ENCODE measurements at regions not wholly inside any gene's neighbourhood (a gene's known extent, or its start where the extent isn't known, plus 50 kb on each side); places are given as distances from the start of the nearest gene placed in this dataset.

GRCh38 chr11:69972351-69972802 lies 105.7 kb upstream of the ANO1 start:
- DNase-seq (ENCODE audit: low read depth), result no peak

- DNase-seq (ENCODE audit: low read depth), result no peak
Observed at GRCh38 chr11:69974528-69974927, 103.6 kb upstream of the ANO1 start.

GRCh38 chr11:69975822-69976221 lies 102.3 kb upstream of the ANO1 start:
- no peak for DNase-seq (ENCODE audit: low read depth)

GRCh38 chr11:69976794-69977193 lies 101.3 kb upstream of the ANO1 start:
- DNase-seq (ENCODE audit: low read depth), result no peak

DNA sequence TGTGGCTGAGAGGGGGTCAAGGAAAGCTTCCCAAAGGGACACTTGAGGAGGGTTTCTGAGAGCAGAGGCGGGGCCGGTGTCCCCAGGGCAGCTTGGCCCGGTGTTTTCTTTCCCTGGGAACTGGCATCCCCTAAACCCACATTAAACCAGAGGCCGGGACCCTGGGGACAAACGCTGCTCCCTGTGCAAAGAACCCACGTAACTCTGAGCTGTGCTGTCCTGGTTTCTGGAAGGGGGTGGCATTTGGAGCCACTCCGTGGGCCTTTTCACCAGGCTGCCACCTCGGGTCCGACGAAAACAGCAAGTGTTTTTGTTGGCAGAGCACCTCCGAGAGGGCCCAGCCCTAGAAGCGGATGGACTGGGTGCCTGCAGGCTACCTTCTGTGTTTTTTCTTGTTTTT lies 100.2 kb upstream of the ANO1 start:
- no peak for DNase-seq (ENCODE audit: low read depth)

DNA sequence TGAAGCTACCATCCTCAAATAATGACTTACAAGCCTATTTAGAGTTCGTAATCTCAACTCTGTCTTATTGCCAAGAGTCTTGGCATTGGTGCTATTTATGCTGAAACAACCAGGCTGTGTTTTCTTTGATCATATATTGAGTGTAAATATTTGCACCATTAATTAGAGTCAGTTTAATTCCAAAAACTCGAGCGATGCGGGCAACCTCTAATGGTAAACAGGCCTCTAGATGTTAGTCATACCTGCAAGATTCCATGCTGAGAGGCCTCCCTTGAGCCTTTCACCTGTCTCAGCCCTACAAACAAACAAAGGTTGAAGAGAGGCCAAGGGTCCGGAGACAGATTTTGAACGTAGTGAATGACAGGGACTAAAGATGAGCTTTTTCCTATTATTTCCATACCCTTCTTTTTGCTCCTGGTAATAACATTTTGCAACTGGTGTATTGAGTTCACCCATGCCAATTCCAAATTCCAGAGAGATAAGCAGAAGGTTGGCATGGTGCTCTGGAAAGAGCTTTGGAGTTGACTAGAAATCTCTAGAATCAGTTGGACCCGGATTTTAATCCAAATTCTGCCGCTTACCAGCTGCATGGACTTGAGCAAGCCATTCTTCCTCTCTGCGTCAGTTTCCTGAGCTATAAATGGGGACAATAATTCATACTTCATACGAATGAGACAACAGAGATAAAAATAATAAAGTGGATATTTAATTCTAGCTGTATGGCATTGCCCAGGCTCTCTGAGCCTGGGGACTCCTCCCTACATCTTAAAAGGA lies 99.1 kb upstream of the ANO1 start:
- no peak for DNase-seq (ENCODE audit: low read depth)

- no peak for DNase-seq (ENCODE audit: low read depth)
Observed at GRCh38 chr11:69979632-69980031, 98.5 kb upstream of the ANO1 start.

DNA sequence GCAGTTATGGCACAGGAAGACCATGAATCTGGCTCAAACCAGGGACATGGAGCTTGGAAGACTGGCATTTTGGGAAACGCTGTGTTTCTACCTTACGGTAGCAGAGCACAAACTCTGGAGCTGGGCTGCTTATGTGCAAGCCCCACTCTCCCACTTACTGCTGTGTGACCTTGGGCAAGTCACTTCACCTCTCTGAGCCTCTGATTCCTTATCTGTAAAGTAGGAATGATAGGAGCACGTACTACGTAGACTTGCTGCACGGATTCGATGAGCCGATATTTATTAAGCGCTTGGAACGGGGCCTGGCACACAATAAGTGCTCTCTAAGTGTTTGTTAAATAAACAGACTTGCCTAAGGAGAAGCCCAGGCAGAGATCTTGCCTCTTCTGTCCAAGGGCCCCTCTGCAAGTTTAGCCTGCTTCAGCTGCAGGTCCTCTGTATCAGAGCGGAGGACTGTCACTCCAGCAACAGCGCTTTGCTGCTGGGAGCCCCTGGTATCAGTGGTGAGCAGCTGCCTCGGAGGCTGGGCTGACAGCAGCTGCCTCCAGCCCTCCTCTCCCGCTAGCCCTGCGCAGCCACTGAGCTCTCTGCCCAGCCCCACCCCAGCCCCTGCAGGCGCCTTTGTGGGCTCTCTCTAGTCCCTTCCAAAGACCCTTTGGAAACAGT lies 96.9 kb upstream of the ANO1 start:
- DNase-seq (ENCODE audit: low read depth), result no peak

DNA sequence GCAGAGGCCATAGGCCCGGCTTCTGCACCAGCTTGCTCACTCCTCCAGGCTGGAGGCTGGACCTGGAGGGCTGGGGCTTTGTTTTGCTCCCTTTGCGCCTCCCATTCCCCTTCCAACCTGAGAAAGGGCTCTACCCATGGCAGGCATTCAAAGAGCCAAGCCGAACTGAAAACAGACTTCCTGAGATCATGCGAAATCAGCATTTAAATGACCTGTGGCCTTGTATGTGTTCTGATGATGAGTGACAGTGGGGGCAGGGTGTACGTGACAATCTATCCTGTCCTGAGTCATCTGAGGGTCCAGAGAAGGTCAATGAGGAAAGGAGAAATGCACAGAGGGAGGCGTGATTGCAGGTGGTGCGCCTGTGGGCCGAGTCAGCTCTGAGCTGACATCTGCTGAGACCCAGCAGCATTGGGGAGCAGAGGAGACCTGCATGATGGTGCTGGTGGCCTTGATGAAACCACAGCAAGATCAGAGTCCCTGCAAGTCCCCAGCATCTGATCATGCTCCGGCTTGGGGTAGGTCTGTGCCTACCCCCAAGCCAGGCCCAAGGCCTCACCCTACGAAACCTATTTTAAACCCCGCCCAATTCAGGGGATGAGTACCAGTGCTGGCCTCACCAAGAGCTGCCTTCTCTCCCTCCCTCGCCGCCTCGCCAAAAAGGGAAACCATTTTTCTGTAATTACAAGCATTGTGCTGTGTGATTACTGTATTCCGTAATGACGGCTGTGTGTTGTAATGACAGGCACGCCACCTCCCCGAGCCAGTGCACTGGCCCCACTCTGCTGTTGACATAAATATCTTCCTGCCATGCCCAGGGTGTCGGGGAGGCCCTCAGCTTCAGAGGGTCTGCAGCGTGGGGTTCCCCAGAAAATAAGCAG lies 95.2 kb upstream of the ANO1 start:
- no peak for DNase-seq (ENCODE audit: low read depth)

GRCh38 chr11:69983571-69983877 lies 94.6 kb upstream of the ANO1 start:
- DNase-seq (ENCODE audit: low read depth), result no peak

DNA sequence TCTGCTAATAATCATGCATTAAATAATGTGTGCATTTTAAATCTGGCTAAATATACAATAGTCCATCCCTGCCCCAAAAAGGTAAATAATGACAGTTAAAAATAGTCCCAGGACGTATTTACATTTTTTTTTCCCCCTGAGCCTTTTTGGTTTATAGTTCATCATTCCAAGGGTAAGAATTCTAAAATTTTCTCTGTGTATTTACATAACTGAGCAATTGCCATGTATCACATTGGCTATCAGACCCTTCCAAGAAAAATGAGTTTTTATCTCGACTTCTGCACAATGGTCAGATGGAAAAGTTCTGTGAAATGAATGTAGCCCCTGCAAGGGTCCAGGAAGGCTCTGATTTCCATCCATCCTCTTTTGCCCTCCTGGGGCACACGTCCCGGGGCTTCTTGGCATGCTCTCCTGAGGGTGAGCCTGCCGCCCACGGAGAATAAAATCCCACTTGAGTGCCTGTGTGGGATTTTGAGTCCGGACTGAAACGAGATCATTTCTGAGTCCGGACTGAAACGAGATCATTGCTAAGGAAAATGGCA lies 94.1 kb upstream of the ANO1 start:
- no peak for DNase-seq (ENCODE audit: low read depth)

- DNase-seq (ENCODE audit: low read depth), result no peak
Observed at GRCh38 chr11:69984457-69985261, 93.5 kb upstream of the ANO1 start.

GRCh38 chr11:69985331-69985640 lies 92.8 kb upstream of the ANO1 start:
- no peak for DNase-seq (ENCODE audit: low read depth)

- no peak for DNase-seq (ENCODE audit: low read depth)
Observed at GRCh38 chr11:69985641-69986439, 92.3 kb upstream of the ANO1 start.

- no peak for DNase-seq (ENCODE audit: low read depth)
Observed at GRCh38 chr11:69986440-69986787, 91.7 kb upstream of the ANO1 start.

GRCh38 chr11:69986830-69987229 lies 91.3 kb upstream of the ANO1 start:
- no peak for DNase-seq (ENCODE audit: low read depth)

- no peak for DNase-seq (ENCODE audit: low read depth)
Observed at GRCh38 chr11:69992026-69992425, 86.1 kb upstream of the ANO1 start.

DNA sequence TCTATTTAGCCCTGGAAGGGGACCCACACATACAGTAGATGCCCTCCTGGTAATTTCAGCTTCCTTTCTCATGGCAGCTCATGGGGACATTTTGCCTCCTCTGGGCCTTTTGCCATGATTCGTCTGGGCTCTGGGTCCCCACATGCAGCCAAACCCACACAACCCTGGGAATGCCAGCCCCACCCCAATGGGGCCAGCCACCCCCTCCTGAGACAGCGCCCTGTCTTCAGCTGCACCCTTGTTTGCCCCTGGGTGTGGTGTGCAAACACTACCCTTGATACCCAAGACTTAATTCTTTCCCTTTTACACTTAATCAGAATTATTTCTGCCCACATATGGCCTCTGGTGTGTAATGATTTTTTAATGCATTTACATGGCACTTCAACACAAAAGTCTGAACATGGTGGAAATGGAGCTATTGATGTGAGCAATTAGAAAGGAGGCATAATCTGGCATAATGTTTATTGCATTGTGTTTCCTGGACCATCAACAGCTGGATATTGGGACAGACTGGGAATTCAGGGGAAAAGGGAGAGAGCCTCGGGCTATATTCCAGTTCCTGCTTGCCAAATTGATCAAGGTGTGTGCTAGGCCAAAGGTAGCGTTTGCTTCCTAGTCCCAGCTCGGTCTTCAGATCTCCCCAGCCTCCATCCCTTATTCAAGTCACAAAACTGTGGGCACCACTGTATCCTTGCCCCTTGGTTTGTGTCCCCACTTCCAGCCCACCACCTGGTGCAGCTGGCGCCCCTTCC lies 85.0 kb upstream of the ANO1 start:
- no peak for DNase-seq (ENCODE audit: low read depth)

- no peak for DNase-seq (ENCODE audit: low read depth)
Observed at GRCh38 chr11:69994810-69995209, 83.3 kb upstream of the ANO1 start.

- no peak for DNase-seq (ENCODE audit: low read depth)
Observed at GRCh38 chr11:69995697-69996096, 82.4 kb upstream of the ANO1 start.
